HuH-7 (cell line): ENCODE measurements at regions not wholly inside any gene's neighbourhood (a gene's known extent, or its start where the extent isn't known, plus 50 kb on each side); places are given as distances from the start of the nearest gene placed in this dataset.

Experiments used
- DNase-seq: peaks from one replicate; pipeline ENCODE4 v3.0.0; 2011; ENCODE audit warnings: low spot score

DNA sequence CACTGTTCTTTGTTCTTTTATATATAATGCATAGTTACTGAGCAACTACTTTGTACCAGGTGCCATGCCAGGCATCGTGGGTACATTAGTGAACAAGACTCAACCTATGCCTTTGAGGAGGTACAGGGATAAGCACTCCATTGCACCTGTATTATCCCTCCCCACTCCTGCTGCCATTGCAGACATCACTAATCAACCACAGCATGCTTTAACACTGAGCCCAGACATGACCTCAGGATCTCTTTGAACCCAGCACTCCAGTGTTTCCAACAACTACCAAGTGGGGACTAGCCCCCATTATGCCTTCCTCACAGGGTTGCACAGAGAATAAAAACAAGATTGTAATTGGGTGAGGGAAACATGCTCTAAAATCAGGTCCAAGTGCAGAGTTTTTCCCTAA is 60.5 kb upstream of the COL13A1 start:
- no peak for DNase-seq

GRCh38 chr10:69741671-69742355 is 59.9 kb upstream of the COL13A1 start:
- DNase-seq: no peak

GRCh38 chr10:69742356-69742695 is 59.4 kb upstream of the COL13A1 start:
- no peak for DNase-seq

DNA sequence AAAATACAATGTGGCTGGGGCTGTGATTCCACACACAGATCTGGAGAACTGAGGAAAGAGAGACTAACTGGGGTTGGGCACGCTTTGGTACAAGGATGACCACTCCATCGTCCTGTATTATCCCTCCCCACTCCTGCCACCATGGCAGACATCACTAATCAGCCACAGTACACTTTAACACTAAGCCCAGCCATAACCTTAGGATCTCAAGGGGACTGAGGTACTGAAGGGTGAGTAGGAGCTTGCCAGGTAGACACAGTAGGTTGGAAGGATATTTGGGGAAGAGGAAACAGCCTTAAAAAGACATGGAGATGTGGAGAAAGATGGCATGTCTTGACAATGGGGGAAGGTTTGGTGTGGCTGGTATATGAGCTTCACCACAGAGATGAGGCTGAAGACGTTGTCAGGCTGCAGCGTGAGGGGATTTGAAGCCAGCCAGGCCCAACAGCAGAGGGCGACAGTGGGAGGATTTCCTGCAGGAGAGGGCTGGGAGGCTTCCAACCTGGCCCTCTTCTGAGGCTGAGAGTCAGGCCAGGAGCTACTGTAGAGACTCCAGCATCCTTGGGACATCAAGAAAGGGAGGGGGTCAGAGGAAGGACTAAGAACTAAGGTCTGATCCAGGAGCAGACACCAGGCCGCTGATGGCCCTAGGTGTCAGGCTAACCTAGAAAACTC is 58.6 kb upstream of the COL13A1 start:
- DNase-seq: peak; percentile 37

DNA sequence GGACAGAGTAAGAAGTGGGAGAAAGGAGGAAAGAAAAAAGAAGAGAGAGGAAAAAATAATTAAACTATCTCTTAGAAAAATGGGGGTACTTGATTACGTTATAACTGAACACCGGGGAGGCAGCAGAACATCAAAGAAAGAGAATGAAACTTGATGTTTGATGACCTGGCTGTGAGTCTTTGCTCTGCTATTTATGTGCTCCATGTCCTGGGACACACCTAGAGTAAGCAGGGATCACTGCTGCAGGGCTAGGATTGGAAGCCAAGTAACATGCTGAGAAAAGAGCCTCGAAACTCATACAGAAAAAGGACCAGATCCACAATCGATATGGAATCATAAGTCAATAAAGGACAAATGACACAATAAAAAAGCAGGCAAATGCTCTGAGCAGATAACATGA is 56.7 kb upstream of the COL13A1 start:
- DNase-seq: no peak

GRCh38 chr10:69745698-69746097 is 56.0 kb upstream of the COL13A1 start:
- DNase-seq: no peak

DNA sequence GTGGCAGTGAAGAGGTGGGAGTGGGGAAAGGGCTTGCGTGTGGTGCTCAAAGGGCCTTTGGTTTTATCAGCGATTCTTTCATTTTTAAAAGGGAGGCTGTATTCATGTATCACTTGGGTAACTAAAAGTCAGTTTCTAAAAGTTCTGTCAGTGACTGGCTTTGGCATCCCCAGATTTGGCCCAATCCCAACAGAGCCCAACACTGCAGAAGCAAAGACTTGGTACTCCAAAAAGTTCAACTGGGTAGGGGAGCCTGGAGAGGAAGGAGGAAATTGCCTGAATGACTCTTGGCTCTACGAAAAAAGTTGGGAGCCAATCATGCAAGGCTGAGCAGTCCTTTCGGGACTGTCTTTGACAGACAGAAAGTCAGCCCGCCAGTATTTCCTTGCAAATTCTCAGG is 54.5 kb upstream of the COL13A1 start:
- no peak for DNase-seq

- no peak for DNase-seq
Observed at GRCh38 chr10:69748621-69749020, 53.1 kb upstream of the COL13A1 start.

DNA sequence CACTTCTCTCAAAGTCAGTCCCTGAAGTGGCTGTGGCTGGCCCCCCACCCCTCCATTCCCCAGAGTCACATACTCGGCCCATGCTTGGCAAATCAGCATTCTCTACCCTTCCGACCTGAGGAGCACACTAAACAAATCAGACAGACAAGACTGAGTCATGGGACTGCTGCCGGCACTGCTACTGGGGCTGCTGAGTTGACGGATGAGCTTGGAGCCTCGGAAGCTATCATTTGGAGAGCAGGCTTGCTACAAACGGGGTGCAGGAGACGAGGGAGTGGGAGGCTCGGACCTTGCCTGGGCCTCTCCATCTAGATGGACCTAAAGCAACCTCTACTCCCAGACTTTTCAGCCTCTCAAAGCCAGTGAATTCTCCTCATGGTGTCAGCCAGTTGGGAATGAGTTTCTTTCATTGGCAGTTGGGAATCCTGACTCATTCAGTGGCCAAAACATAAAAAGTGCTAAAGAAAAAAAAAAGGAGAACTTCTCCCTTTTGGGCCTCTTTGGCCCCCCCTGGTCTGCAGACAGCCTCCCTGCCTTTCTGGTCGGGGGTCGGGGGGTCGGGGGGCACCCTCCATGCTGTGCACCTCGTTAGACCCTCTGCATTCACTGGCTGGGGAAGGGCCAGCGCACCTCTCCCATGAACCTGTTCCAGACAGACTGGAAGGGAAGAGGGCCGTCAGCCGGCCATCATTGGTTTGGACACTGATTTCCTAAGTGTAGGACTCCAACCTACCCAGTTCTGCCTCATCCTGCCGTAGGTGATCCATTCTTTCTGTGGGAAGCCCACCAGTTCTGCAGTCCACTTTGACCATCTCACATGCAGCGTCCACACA is 52.3 kb upstream of the COL13A1 start:
- no peak for DNase-seq

GRCh38 chr10:69750011-69750373 is 51.7 kb upstream of the COL13A1 start:
- DNase-seq: no peak

DNA sequence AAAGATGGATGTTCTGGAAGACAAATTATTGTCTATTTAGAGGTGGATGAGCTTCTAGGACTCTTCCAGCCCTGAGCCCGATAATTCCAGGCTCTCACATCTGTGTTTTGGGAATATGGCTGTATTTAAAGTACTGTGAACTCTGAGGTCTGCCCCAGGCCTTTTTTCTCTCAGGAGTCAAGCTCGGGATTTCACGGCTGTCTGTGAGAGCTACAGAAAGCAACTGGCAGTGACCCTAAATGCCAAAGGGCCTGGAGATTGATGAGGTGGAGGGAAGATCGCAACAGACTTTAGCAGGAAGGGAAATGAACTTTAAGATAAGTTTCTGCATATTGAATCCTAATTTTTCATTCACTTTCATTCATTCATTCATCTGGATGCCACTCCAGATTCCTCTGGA is 51.0 kb upstream of the COL13A1 start:
- no peak for DNase-seq

- no peak for DNase-seq
Observed at GRCh38 chr10:69751214-69751613, 50.5 kb upstream of the COL13A1 start.
